ENCODE measurements at regions not wholly inside any gene's neighbourhood (a gene's known extent, or its start where the extent isn't known, plus 50 kb on each side); places are given as distances from the start of the nearest gene placed in this dataset.

GRCh38 chr3:137219801-137220445, 262.1 kb downstream of the IL20RB start:
- ChIA-PET POLR2A (interaction anchor here (0.6 to 1.0 kb wide), 2 partner anchors 110 to 462 kb away, joined by 3 to 5 read pairs; no protein-coding TSS in a partner anchor), CTCF (ENCODE audit: unreplicated experiment) (no interaction called here)
- BruUV-seq (replicated peaks): no TSS peak
- Histone ChIP-seq H3K9me3 (ENCODE audit: low read length) (no peaks in the 10 kb centered on the region), H3K4me2 (ENCODE audit: low read length) (no peak overlapping the region), H3K4me3 (ENCODE audit: low read depth, low read length, poor library complexity, severe bottlenecking) (no peak overlapping the region), H2AFZ (ENCODE audit: low read length) (no peak overlapping the region), H3K27ac (ENCODE audit: low read depth, low read length, poor library complexity, severe bottlenecking) (no peak overlapping the region), H3K79me2 (ENCODE audit: insufficient read depth, low read depth, low read length) (no peaks in the 10 kb centered on the region), H3K36me3 (ENCODE audit: insufficient read depth, low read length) (no peaks in the 10 kb centered on the region), H3K4me1 (ENCODE audit: insufficient read depth, low read length, poor library complexity, severe bottlenecking) (no peaks in the 10 kb centered on the region), H4K20me1 (ENCODE audit: insufficient read depth, low read length) (no peaks in the 10 kb centered on the region), H3K9me2 (ENCODE audit: insufficient read depth, low read length) (no peaks in the 10 kb centered on the region)
- DNase-seq (ENCODE audit: low spot score): no peak
- intact Hi-C loops (cut with micrococcal nuclease; ENCODE audit: unreplicated experiment): no loop called here
- TF ChIP-seq EZH2phosphoT487 (IDR thresholded peaks at IDR 0.05; ENCODE audit: borderline replicate concordance, low read depth, low read length) (no peak), CTCF (conservative IDR thresholded peaks at IDR 0.05; ENCODE audit: low read length) (no peak)

- no peak for DNase-seq (ENCODE audit: low spot score)
- Histone ChIP-seq H3K36me3 (ENCODE audit: insufficient read depth, low read length) (no peaks in the 10 kb centered on the region), H3K4me1 (ENCODE audit: insufficient read depth, low read length, poor library complexity, severe bottlenecking) (no peaks in the 10 kb centered on the region), H2AFZ (ENCODE audit: low read length) (no peak overlapping the region), H3K4me3 (ENCODE audit: low read depth, low read length, poor library complexity, severe bottlenecking) (no peak overlapping the region), H4K20me1 (ENCODE audit: insufficient read depth, low read length) (no peaks in the 10 kb centered on the region), H3K4me2 (ENCODE audit: low read length) (no peak overlapping the region), H3K9me3 (ENCODE audit: low read length) (no peaks in the 10 kb centered on the region), H3K79me2 (ENCODE audit: insufficient read depth, low read depth, low read length) (no peaks in the 10 kb centered on the region), H3K9me2 (ENCODE audit: insufficient read depth, low read length) (no peaks in the 10 kb centered on the region), H3K27ac (ENCODE audit: low read depth, low read length, poor library complexity, severe bottlenecking) (no peak overlapping the region)
- TF ChIP-seq EZH2phosphoT487 (IDR thresholded peaks at IDR 0.05; ENCODE audit: borderline replicate concordance, low read depth, low read length): no peak
- TF ChIP-seq CTCF (conservative IDR thresholded peaks at IDR 0.05; ENCODE audit: low read length): no peak
- CTCF ChIA-PET (ENCODE audit: unreplicated experiment): no interaction called here
- POLR2A ChIA-PET: no interaction called here
- no TSS peak for BruUV-seq (replicated peaks)
- intact Hi-C loops (cut with micrococcal nuclease; ENCODE audit: unreplicated experiment): no loop called here
Measured at GRCh38 chr3:137222736-137223225, 265.0 kb downstream of the IL20RB start.

GRCh38 chr3:137224464-137224863, 266.7 kb downstream of the IL20RB start:
- Histone ChIP-seq H4K20me1 (ENCODE audit: insufficient read depth, low read length) (no peaks in the 10 kb centered on the region), H3K27ac (ENCODE audit: low read depth, low read length, poor library complexity, severe bottlenecking) (no peak overlapping the region), H3K4me2 (ENCODE audit: low read length) (no peak overlapping the region), H3K9me3 (ENCODE audit: low read length) (no peaks in the 10 kb centered on the region), H3K4me3 (ENCODE audit: low read depth, low read length, poor library complexity, severe bottlenecking) (no peak overlapping the region), H3K36me3 (ENCODE audit: insufficient read depth, low read length) (no peaks in the 10 kb centered on the region), H2AFZ (ENCODE audit: low read length) (no peak overlapping the region), H3K4me1 (ENCODE audit: insufficient read depth, low read length, poor library complexity, severe bottlenecking) (no peaks in the 10 kb centered on the region), H3K9me2 (ENCODE audit: insufficient read depth, low read length) (no peaks in the 10 kb centered on the region), H3K79me2 (ENCODE audit: insufficient read depth, low read depth, low read length) (no peaks in the 10 kb centered on the region)
- no peak for TF ChIP-seq CTCF (conservative IDR thresholded peaks at IDR 0.05; ENCODE audit: low read length)
- TF ChIP-seq EZH2phosphoT487 (IDR thresholded peaks at IDR 0.05; ENCODE audit: borderline replicate concordance, low read depth, low read length): no peak
- DNase-seq (ENCODE audit: low spot score): no peak
- POLR2A ChIA-PET: no interaction called here
- CTCF ChIA-PET (ENCODE audit: unreplicated experiment): no interaction called here
- no TSS peak for BruUV-seq (replicated peaks)
- intact Hi-C loops (cut with micrococcal nuclease; ENCODE audit: unreplicated experiment): no loop called here
